SKM-1 (cell line): ENCODE measurements at regions not wholly inside any gene's neighbourhood (a gene's known extent, or its start where the extent isn't known, plus 50 kb on each side); places are given as distances from the start of the nearest gene placed in this dataset.

ENCODE experiments used
- DNase-seq: peaks from one replicate; lab custom pipeline; 2025; ENCODE audit not compliant: unreplicated experiment; lab: John Stamatoyannopoulos, UW

DNA sequence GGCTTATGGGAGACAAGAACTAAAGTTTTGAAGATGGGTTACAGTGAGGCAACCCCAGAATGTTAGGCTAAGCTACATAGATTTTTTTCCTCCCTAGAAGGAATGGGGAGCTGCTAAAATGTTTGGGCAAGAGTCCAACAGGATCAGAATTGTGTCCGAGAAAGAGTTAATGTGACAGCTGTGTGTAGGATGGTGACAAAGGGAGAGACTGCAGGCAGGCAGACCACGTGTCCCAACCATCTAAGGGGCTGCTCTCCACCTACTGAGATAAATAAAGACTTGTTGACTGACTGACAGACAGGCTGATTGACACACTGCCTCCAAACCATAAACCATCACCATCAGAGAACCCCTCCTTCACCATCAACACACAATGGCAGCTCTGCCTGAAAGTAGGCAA, 133.7 kb upstream of the CTTNBP2NL start:
- DNase-seq: no peak

DNA sequence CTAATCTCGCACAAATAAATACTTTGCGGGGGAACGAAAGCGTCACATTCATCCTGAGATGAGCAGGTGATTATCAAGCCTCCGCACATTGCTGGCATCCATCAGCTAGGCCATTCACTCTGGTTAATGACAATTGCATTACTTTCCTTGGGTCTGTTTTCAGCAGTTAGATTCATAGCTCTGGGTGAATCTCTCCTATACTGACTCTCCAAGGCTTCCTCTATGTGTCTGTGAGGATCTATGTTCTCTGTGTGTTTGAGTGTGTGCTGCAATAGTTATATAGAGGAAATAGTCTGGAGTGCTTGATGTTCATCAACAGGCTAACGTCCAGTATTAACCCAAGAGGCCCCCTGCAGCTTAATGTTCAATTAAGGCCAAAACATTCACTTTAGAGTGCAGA, 133.0 kb upstream of the CTTNBP2NL start:
- no peak for DNase-seq

DNA sequence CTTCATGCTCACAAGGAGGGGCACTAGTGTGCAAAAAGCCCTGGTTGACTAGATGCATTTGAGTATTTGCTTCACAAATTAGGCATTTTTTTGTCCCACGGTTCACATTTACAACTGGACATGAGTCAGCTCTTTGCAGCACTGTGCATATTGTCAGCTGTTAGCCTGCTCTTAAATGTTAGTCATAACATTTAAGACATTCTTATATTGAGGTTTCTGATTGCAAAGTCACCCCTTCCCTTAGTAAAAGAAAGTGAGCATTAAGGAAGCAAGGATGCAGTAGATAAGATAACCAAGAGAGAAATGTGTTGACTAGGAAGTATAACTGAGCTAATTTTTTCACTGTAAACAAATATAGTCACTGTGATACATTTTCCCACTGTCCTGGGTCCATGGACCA, 132.6 kb upstream of the CTTNBP2NL start:
- no peak for DNase-seq

DNA sequence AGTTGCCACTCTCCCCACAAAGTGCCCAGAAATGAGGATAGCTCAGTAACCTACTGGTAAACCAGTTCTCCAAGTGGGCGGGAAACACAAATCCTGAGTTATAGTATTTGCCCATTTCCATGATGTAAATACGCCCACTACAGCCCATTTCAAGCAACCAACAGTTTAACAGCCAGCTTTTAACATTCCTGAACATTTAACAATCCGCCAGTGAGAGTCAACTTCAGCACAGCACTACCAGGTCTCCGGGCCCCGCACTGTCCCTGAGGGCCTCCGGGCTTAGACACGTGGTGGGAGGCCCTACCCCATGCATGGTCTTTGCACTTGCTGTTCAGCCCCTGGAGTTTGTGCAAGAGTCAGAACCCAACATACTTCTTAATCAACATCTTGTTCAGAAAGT, 132.0 kb upstream of the CTTNBP2NL start:
- DNase-seq: no peak

DNA sequence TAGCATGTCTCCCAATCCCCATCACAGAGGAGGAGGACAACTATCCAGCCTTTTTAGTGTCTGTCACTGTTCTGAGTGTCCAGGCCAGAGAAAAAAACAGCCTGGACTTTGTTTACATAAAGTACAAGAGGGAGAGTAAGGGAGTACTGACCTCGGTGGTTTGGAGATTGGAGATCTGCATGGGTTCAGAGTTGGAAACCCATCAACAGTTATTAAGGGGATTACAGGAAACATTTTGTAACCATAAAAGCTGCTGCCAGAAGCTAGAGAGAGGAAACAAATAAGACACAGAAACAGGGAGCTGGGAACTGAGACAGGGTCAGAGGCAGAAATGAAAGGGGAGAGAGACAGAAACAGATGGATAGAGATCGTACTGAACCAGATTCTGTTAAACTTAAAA, 131.5 kb upstream of the CTTNBP2NL start:
- no peak for DNase-seq

DNA sequence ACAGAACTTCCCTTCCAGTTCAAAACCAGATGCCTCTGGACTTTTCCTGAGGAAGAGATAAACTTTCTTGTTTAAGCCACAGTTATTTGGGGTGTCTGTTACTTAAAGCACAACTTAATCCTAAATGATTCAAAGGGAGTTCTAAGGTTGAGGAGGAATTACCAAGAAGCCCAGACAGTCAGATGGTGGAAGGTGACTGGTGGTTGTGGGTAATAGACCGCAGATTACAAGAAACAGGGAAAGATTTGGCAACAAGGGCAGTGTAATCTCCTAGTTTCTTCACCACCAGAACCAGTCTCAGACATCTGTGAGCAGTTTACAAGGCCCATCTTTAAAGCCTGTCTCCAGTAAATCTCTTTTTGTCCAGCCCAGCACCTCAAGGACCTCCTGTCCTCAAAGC, 130.1 kb upstream of the CTTNBP2NL start:
- no peak for DNase-seq

DNA sequence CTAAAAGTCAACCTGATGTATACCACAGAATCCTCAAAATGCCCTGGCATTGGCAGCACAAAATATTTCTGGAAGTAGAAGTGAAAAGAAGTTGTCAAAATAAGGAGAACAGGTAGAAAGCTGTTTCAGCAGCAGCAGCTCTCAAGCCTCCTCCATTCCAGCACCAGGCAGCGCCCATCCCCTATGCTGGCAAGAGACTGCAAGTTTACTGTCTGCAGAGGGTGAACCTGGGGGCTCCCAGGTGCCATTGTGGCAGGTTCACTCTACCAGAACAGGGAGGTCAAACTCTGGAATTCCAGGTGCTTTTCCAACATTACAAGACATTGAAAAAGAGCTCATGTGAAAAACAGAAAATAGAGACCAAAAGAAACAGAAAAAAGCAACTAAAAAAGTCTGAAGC, 128.8 kb upstream of the CTTNBP2NL start:
- DNase-seq: no peak

DNA sequence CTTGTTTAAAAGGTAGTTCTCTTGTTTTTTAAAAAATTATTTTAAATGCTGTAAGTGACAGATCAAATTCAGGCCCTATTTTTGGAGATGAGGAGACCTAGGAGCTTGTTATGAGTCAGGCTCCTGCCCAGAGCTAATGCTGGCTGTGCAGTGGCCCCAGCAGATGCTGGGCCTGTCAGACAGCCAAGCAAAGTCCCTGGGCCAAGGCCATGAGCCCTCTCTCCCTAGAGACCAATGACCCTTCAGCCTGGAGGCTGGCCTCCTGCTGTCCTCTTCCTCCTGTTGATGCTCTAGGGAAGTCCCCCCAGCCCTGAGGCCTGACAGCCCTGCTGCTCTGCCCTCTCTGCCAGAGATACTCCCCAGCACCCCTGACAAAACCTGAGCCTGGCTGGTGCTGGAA, 128.1 kb upstream of the CTTNBP2NL start:
- DNase-seq: no peak

DNA sequence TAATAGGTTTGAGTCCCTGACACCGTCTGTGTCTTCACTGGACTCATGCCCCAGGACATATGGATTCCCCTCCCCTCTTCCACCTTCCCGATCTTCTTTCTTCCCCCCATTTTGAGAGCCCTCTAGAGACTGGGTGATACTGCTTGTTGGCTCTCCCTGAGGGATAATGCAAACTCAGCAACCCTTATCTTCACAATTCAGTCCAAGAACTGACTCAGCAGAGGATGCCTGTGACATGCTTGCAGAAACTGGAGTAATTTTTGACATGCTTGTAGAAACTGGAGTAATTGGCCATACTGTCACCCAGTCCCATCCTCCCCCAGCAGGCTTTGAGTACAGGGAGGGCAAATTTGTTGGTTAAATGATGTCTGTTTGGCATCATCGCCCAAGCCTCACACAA, 127.6 kb upstream of the CTTNBP2NL start:
- no peak for DNase-seq

DNA sequence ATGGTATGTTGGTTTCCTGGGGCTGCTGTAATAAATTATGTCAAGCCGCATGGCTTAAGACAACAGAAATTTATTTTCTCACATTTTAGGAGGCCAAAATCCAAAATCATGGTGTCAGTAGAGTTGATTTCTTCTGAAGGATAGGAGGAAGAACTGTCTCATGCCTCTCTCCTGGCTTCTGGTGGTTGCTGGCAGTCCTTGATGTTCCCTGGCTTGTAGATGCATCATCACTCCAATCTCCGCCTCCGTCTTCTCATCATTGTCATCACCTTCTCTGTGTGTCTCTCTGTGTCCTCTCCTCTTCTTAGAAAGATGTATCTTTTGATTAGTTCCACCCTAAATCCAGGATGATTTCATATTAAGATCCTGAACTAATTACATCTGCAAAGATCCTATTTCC, 124.7 kb upstream of the CTTNBP2NL start:
- DNase-seq: no peak

DNA sequence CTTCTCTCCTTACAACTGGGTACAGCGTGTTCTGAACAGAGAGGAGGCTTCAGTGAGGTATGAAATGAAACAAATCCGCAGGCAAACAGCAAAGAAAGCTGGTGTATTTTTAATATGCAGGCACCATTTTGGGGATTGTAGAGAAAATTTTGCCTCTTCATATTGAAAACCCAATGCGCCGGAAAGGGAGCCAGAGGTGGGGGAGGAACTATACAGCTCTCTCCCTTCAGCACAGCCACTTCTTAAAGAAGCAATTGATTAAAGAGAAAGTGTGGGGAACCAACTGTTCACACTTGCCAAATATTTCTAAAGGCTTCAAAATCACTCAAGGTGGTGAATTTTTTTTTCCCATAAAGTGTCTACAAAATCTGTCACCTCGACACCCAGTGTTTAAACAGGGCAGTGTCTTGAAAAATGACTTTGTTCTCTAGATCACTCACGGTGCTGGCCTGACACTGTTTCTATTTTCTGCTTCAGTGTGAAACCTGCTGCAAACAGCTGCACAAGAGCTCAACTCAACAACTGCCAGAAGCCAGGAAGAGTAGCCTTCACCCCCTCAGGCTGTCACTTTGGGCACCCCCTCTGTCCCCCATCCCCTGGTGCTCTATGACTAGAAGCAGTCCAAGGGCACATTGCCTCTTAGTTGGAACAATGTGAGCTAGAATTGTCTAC, 123.8 kb upstream of the CTTNBP2NL start:
- DNase-seq: no peak

DNA sequence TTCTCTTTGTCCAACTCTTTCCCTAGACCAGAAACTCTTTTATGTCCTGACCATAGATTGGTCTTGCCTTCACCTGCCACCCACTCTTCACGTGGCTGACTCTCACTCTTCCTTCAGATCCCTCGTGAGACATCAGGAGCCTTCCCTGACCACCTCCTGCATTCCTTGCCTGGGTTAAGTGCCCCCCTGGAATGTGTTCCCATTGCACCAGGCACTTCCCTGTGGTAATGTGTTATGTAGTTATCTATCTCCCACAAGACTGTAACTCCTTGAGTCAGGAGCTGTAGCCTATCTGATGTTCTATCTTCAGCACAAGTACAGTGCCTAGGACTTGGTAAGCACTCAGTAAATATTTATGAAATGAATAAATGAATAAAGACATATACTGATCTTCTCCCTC, 111.2 kb upstream of the CTTNBP2NL start:
- no peak for DNase-seq

DNA sequence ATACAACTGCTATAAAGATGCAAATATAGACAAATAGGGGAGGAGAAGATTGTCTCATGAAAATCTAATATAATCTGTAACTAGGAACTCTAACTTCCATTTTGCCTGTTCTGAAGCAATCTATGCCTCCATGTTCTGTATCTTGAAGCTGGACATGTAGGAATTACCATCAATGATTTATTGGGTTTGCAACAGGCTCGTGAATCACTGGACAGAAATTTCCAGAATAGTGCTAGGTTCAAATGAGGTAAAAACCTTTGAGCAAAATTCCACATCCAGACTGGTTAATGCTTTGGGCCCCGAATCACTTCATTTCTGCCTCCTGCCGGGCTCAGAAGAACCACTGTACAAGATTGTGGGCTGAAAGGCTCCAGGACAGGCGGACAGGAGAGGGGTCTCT, 110.7 kb upstream of the CTTNBP2NL start:
- DNase-seq: no peak

DNA sequence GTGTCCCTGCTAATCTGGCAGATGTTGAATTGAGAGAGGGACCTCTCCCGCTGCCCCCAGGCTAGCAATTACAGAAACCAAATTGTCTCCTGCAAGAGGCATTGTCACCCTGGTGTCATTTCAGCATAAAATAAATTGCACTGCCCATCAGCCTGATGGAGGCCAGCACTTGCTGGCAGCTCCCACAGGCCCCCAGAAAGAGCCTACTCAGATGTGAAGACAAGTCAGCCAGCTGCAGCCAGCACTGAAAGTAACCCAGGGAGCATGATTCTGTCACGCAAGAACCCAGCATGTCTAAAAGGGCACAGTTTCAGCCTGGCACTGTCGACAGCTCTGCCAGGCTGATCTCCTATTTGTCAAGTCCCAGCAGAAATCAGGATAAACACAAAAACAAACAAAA, 110.3 kb upstream of the CTTNBP2NL start:
- DNase-seq: no peak

DNA sequence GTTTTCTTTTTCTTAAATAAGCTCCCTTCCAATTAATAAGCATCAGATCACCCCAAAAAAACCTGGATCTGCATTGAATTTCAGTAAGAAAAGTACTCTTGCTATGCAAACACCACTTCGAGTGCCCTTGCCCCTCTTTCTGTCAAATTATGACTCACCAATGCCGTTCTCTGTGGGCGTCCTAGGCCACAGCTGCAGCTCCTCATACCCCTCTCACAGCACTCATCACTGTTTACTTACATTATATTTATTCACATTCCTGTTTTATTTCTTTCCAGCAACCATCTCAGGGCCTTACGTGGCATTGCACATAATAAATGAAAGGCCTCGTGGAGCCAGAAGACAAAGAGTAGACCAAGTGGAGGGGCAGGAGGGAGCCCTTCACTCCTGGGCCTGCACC, 99.1 kb upstream of the CTTNBP2NL start:
- no peak for DNase-seq

DNA sequence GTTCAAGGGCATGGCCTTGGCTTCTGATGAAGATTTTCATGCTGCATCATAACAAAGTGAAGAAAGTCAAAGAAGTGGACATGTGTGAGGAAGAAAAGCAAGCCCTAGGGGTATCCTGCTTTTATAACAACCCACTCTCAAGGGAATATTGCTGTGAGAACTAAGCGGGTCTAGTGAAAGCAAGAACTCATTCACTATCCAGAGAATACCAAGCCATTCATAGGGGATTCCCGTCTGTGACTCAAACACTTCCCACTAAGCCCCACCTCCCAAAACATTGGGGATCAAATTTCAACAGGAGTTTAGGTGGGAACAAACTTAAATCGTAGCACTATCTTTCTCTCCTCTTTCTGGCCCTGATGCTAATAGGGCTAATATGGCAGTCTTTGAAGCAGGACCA, 98.5 kb upstream of the CTTNBP2NL start:
- DNase-seq: no peak

DNA sequence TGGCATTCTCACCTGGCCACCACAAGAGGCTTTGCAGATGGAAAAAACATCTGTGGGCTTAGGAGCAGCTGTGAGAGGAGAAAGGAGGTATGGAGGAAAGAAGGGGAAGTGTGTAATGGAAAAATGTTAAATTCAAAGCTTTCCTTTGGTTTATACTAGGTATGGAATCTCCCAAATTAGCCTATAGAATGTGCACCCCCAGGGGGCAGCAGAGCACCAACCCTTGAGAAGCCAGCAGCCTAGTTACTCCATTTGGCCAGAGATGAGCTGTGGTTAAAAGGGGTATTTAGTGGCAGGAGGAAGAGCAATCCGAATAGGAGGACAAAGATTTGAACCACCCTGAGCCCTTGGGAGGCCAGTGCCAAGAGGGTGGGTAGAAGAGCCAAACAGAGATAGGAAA, 97.5 kb upstream of the CTTNBP2NL start:
- DNase-seq: peak; percentile 37

DNA sequence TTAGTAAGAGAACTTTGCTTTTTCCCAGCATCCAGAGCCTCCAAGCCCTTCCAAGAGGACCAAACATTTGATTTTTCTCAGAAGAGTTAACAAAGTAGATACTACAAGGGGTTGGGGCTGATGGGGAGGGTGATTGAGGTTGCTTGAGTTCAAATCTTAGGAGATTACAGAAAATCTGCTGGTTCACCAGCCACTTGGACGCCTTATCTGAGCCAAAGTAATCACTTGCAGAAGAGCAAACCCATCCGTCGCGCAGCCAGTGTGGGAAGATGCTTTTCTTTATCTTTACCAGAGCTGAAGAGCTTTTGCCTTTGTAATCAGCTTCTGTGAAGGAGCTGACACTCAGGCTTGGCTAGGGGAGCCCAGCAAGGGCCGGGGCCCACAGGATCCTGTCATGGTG, 91.9 kb upstream of the CTTNBP2NL start:
- no peak for DNase-seq

DNA sequence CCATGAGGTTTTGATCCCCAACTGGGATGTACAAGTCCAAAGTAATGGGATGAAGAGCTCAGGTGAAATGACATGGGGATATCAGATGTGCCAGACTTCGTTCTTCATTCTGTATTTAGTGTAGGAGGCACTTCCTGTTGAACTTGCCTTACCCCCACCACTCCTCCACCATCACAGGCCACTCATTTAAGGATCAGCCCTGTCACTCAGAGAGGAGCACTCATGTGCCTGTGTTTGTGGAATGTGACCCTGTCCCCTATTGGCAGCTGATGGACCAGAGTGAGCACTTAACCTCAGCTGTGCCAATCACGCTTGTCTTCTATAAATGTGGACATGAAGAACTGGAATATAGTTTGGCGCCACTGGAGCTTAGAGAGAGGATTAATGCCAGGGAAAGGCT, 91.4 kb upstream of the CTTNBP2NL start:
- no peak for DNase-seq

DNA sequence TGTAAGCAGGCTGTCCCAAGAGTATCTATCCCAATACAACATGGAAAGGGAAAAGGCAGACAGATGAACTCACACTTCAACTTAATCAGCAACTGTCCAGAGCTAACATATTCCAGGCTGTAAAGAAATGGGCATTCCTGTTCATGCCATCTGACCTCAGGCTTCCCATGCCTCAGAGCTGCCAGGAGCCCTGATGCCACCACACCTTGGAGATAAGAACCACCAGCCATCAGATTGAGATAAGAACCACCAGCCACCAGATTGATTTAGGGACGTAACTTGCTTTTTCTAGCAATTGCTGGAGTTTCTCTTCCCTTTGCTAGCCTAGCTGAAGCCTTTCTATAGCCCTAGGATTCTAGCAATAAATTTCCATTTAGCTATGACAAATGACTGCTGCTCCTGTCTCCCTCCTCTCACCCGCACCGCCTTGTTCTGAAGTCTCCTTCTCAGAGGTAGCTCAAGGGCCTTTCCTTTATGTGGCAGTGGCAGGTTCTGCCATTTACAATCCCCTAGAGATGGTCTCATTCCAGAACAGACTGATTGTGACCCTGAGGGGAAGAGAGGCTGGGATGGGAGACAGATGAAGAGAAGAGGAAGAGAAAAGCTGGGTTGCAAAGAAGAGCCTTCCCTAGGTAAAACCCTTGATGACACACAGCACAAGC, 88.0 kb upstream of the CTTNBP2NL start:
- DNase-seq: no peak

DNA sequence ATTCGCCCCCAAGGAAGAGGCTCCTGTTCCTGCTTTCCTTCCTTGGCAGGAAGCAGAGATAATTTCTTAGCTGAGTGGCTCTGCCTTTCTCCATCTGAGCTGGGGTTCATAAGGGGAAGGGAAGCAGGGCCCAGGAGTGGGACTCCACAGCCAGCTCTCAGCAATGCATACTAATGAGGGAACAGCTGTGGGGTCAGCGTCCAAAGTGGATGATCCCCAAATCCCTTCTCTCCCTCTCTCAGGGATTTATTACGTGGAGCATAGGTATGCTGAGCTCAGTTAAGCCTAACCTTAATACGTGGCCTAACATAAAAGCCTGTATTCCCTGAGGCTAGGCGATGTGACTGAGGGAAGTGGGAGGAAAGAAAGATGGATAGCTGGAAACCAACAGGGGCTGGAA, 87.3 kb upstream of the CTTNBP2NL start:
- DNase-seq: no peak

DNA sequence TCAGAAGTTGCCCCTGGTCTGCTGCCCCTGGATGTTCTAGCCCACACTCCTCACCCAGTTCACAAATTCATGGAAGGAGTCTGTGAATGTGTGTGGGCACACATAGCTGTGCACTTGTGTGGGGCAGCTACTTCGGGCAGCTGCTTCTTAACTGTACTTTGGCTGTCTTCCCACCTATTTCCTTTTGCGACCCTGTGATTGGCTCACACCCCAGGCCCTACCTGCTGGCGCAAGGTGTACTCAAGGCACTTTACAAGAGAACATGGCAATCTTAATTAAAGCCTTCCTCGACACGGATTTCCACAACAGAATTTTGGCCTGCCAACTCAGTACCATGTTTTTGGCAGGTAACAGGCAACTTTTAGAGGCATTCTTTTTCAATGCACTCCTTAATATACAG, 86.5 kb upstream of the CTTNBP2NL start:
- DNase-seq: no peak

DNA sequence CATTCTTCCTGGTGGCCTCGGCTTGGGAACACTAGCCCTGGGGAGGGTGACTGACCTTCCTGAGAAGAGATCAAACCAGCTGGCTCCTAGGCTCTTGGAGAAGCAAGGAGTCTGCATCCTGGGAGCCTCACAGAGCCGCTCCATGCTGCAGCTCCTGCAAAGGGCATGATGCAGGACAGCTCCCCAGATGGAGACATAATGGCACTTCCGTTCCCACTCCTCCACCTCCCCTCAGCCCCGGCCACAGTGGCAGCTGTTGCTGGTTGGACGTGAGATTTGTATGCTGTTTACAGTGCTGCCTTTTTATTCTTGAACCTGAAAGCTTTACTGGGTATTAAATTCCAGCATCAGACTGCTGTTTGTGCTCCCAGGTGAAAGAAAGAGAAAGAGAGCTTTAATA, 83.7 kb upstream of the CTTNBP2NL start:
- no peak for DNase-seq
